ENCODE measurements at regions not wholly inside any gene's neighbourhood (a gene's known extent, or its start where the extent isn't known, plus 50 kb on each side); places are given as distances from the start of the nearest gene placed in this dataset.

DNA sequence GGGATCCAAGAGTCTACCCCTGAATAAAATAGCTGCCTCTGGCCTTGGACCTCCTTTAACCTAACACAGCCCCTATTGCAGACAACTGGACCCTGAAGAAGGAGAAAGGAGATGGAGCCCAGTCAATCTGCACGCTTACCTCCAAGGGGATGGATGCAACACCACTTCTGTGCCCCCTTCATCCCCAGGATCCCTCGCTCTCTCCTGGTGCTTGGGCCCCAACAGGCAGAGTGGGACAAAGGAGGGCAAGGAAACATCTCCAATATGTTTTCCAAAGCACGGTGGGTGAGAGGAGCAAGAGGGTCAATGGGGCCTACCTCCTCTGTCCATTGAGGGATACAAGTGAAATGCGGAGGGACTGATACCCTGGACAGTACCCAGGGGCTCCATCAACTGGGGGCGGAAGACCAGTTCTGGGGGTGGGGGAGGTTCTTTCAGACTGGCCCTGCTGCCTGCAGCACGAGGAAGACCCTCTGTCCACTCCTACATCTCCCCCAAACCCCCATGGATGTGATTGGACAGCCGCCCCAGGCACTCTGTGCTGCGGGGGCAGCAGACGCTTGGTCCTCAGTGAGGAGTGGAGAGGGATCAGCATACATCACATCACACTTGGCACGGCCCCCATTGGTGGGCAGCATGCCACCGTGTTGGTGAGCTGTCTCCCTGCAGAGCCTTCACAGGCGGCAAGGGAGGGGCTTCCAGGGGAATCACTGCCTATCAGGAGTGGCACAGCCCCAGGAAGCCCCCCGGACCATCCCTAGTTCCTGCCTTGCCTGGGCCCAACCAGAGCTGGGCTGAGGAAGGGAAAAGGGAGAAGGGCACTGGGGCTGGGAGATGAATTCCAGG lies 70.6 kb downstream of the MRPL14 start:
- no peaks in the 10 kb centered on the region for H3K79me2 ChIP-seq (ENCODE audit: control insufficient read depth, insufficient read depth, low read length, unreplicated experiment)
- no peak overlapping the region for H3K4me3 ChIP-seq (ENCODE audit: low read depth, low read length)
- H3K36me3 ChIP-seq (ENCODE audit: insufficient read depth, low read length), result no peaks in the 10 kb centered on the region
- H3K27me3 ChIP-seq (ENCODE audit: insufficient read depth, low read length), result no peaks in the 10 kb centered on the region
- peaks cover 87% of the 10 kb centered on the region for H3K4me1 ChIP-seq (ENCODE audit: control insufficient read depth, insufficient read depth, low read length, unreplicated experiment)
- H3K27ac ChIP-seq (ENCODE audit: low read depth, low read length), result peak overlapping the region; percentile 98
- no peak overlapping the region for H2AFZ ChIP-seq (ENCODE audit: low read length, unreplicated experiment)

DNA sequence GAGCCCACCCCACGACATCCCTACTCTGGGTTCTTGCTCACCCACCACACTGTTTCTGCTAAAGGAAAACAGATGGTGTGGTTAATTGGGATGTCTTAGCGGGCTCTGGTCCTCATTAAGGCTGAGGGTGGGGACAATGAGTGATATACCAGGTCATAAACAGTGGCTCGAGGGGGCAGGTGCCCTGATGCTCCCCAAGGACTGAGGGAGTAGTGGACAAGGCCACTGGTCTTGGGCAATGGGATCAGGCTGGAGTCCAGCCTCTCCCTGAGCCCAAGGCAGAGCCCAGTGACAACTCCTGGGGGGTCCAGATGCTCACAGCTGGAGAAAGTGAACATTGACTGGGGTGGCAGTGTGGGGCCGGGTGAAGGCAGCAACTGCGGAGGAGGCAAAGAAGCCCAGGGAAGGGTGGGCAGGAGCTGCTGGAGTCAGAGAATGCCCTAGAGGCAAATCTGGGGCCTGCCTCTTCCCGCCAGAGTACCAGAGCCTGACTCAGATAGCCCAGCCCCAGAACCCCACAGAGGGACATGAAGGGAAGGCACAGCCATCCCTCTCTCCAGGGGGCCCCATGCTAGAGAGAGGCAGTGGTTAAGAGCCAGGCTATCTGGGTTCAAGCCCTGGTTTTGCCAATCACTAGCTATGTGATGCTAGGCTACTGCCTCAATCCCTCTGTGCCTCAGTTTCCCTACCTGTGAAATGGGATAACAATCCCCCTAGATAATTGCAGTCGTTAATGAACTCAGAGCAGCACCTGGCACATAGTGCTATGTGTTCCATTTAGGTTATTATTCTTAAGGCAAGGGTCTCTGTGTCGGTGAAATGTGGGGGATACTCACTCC lies 72.3 kb downstream of the MRPL14 start:
- no peaks in the 10 kb centered on the region for H3K27me3 ChIP-seq (ENCODE audit: insufficient read depth, low read length)
- H3K27ac ChIP-seq (ENCODE audit: low read depth, low read length), result peak overlapping the region; percentile 87
- H2AFZ ChIP-seq (ENCODE audit: low read length, unreplicated experiment), result no peak overlapping the region
- no peaks in the 10 kb centered on the region for H3K36me3 ChIP-seq (ENCODE audit: insufficient read depth, low read length)
- H3K4me3 ChIP-seq (ENCODE audit: low read depth, low read length), result no peak overlapping the region
- H3K4me1 ChIP-seq (ENCODE audit: control insufficient read depth, insufficient read depth, low read length, unreplicated experiment), result peaks cover 89% of the 10 kb centered on the region
- no peaks in the 10 kb centered on the region for H3K79me2 ChIP-seq (ENCODE audit: control insufficient read depth, insufficient read depth, low read length, unreplicated experiment)

DNA sequence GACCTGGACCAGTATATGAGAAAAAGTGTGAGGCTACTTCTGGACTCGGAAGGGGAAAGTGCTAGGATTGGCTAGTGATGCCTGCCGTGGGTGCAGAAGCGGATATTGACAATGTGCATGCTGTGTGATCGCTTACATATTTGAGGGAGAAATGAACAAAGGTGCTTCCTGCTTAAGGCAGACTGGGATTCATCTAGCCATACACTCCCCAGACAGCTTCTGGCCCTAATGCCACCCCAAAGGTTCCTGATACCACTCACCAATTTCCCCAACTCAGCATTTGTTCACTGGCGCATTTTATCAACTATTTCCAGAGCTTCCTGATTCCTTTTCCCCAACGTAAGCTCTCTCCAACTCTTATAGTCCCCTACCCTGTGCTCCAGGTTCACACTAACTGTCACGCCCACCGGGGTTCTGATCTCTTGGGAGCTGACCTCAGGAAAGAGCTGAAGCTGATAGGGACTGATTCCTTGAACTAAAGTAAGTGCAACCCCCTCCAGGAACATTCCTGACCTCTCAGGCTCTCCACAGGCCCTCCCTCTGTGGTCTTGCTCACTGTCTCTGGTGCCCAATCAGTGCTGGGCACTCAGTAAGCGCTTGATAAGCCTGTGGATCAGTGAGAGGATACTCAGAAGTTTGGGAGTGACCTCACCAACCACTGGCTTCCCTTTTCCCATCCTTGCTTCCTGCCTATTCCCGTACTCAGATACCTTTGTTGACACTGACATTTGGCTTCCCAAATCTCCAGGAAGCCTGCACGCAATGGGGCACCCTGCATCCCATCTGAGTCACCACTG lies 73.3 kb downstream of the MRPL14 start:
- Histone ChIP-seq H3K4me3 (ENCODE audit: low read depth, low read length) (no peak overlapping the region), H2AFZ (ENCODE audit: low read length, unreplicated experiment) (no peak overlapping the region), H3K27me3 (ENCODE audit: insufficient read depth, low read length) (no peaks in the 10 kb centered on the region), H3K36me3 (ENCODE audit: insufficient read depth, low read length) (no peaks in the 10 kb centered on the region), H3K27ac (ENCODE audit: low read depth, low read length) (peak overlapping the region; percentile 87), H3K79me2 (ENCODE audit: control insufficient read depth, insufficient read depth, low read length, unreplicated experiment) (no peaks in the 10 kb centered on the region), H3K4me1 (ENCODE audit: control insufficient read depth, insufficient read depth, low read length, unreplicated experiment) (peaks cover 88% of the 10 kb centered on the region)

DNA sequence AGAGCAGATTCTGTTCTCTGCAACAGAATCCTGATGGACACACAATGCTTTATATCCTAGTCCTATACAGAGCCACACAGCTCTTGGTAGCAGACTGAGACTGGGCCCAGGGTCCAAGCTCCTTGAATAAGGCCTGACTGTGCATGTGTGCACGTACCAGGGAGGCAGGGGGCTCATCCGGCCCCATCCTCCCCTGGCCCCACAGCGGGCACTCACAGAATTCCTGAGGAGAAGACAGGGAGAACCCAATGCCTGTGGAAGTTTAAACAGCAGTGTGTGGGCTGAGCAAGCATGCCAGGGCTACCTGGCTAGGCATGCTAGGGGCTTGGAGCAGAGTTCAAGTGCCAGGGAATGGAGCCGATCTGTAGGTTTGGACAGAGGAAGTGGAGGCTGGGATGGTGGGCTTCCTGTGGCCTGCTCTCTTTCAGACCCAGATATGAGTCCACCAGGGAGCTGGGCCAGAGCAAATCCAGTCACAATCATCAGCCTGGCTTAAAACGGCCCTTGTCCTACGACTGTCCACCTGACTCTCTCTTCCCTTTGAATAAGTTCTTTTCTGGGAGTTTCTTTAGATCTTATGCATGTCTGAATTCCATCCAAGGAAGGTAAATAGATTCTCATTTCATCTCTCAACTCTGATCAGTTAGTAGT lies 74.0 kb downstream of the MRPL14 start:
- no peak overlapping the region for H3K4me3 ChIP-seq (ENCODE audit: low read depth, low read length)
- H3K27me3 ChIP-seq (ENCODE audit: insufficient read depth, low read length), result no peaks in the 10 kb centered on the region
- H2AFZ ChIP-seq (ENCODE audit: low read length, unreplicated experiment), result no peak overlapping the region
- H3K36me3 ChIP-seq (ENCODE audit: insufficient read depth, low read length), result no peaks in the 10 kb centered on the region
- peak overlapping the region; percentile 87 for H3K27ac ChIP-seq (ENCODE audit: low read depth, low read length)
- peaks cover 89% of the 10 kb centered on the region for H3K4me1 ChIP-seq (ENCODE audit: control insufficient read depth, insufficient read depth, low read length, unreplicated experiment)
- H3K79me2 ChIP-seq (ENCODE audit: control insufficient read depth, insufficient read depth, low read length, unreplicated experiment), result no peaks in the 10 kb centered on the region

DNA sequence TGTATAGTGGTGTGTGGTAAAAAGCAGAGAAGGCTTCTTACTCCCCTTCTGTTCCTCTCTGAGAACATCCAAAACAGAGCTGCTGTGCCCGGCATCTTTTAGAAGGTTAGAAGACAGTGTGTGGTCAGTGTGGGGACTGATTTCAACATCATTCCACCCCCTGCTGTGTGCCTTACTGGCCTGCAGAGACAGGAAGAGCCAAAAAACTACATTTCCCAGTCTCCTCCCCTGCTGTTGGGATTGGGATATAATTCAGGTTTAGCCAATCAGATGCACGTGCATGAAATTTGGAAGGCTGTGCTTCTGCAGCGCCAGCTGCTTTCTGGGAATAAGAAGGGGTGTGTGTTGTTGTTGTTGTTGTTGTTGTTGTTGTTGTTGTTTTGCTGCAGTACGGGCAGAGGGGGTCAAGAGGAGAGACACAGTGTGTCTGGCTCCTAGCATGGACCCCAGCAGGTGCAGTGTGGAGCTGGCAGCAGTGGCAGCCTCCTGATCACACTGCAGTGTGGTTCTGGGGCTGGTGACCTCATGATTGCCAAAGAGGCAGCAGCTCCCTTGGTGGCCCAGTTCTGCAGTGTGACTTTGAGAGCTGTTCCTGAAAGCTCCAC lies 74.7 kb downstream of the MRPL14 start:
- H3K4me1 ChIP-seq (ENCODE audit: control insufficient read depth, insufficient read depth, low read length, unreplicated experiment), result peaks cover 81% of the 10 kb centered on the region
- H3K27me3 ChIP-seq (ENCODE audit: insufficient read depth, low read length), result no peaks in the 10 kb centered on the region
- no peak overlapping the region for H2AFZ ChIP-seq (ENCODE audit: low read length, unreplicated experiment)
- H3K27ac ChIP-seq (ENCODE audit: low read depth, low read length), result peak overlapping the region; percentile 87
- no peak overlapping the region for H3K4me3 ChIP-seq (ENCODE audit: low read depth, low read length)
- H3K36me3 ChIP-seq (ENCODE audit: insufficient read depth, low read length), result no peaks in the 10 kb centered on the region
- H3K79me2 ChIP-seq (ENCODE audit: control insufficient read depth, insufficient read depth, low read length, unreplicated experiment), result no peaks in the 10 kb centered on the region

DNA sequence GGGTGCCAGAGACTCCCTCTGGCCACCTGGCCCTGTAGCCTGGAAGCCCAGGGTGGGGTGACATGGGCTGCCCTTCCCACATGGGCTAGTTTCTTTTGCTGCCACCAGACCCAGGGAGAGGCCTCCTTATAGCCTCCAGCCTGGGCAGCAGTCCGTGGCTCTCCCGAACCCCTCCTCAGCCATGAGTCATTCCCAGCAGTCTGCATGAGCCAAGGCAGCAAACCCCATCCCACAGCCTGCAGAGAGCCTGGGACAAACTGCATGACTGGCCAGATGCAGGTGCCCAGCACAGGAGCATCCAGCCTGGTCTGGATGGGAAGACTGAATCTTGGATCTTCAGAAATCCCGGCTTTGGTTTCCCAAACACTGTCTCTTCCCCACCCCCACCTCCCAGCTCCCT lies 75.7 kb downstream of the MRPL14 start:
- no peaks in the 10 kb centered on the region for H3K36me3 ChIP-seq (ENCODE audit: insufficient read depth, low read length)
- no peaks in the 10 kb centered on the region for H3K79me2 ChIP-seq (ENCODE audit: control insufficient read depth, insufficient read depth, low read length, unreplicated experiment)
- no peaks in the 10 kb centered on the region for H3K27me3 ChIP-seq (ENCODE audit: insufficient read depth, low read length)
- H3K4me3 ChIP-seq (ENCODE audit: low read depth, low read length), result no peak overlapping the region
- H3K4me1 ChIP-seq (ENCODE audit: control insufficient read depth, insufficient read depth, low read length, unreplicated experiment), result peaks cover 71% of the 10 kb centered on the region
- H2AFZ ChIP-seq (ENCODE audit: low read length, unreplicated experiment), result no peak overlapping the region
- H3K27ac ChIP-seq (ENCODE audit: low read depth, low read length), result peak overlapping the region; percentile 67

DNA sequence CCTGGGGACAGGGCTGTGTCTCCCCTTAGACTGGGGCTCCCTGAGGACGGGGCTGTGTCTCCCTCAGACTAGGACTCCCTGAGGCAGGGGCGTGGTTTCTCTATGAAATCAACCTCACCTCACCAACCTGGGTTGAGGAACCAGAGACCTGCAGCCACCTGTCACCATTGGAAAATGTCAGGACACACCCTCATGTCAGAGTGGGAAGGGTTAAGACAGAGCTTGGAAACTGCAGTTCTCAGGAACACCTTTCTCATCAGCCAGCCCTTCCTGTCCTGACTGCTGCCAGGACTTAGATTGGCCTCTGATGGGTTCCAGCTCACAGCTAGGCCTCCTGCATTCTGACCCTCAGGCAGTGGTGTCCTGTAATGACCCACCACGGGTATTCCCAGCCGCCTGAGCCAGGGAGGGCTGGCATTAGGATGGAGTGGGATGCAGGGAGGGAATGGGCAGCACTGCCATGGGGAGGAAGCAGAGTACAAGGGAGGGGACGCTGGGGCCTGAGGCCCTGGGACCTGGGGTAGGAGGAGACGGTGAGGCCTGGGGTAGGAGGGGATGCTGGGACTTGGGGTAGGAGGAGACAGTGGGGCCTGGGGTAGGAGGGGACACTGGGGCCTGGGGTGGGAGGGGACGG lies 76.3 kb downstream of the MRPL14 start:
- Histone ChIP-seq H3K27ac (ENCODE audit: low read depth, low read length) (peak overlapping the region; percentile 67), H3K79me2 (ENCODE audit: control insufficient read depth, insufficient read depth, low read length, unreplicated experiment) (no peaks in the 10 kb centered on the region), H3K4me1 (ENCODE audit: control insufficient read depth, insufficient read depth, low read length, unreplicated experiment) (peaks cover 69% of the 10 kb centered on the region), H3K27me3 (ENCODE audit: insufficient read depth, low read length) (no peaks in the 10 kb centered on the region), H3K36me3 (ENCODE audit: insufficient read depth, low read length) (no peaks in the 10 kb centered on the region), H2AFZ (ENCODE audit: low read length, unreplicated experiment) (no peak overlapping the region), H3K4me3 (ENCODE audit: low read depth, low read length) (no peak overlapping the region)

DNA sequence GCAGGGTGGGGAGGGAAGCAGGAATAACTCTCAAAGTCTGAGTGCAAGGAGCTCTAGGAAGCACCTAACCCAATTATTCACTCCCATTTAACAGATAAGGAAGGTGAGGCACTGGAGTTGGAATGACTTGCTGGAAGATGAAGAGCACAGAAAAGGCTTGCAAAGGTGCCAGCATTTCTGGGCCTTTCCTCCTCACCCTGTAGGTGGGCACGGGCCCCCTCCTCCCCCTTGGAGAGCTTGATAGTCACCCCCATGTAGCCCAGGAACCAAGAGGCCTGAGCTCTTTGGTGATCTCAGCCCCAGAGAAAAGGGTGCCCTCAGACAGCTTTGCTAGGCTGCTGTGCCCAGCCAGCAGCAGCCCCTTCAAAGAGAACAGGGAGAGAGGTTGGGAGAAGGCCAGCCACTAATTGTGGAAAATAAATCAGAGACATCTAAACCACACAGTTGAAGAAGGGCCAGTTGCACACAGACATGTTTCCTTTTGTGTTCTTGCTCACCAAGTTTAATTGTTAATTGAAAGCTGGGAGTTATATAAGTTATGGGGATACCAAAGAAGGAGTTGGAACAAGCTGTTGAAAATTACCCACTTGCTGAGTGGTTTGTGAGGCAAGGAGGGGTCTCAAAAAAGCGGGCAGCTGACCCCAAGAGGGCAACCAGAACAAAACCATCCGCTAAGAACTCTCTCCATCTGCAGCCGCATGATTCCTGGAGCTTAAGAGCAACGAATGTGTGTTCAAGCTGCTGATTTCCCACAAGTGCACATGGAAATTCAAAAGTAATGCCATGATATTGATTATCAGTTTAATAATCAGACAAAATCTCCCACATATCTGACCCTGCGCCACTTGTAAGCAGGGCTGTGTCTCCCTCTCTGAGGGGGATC lies 77.0 kb downstream of the MRPL14 start:
- Histone ChIP-seq H3K27me3 (ENCODE audit: insufficient read depth, low read length) (no peaks in the 10 kb centered on the region), H3K4me1 (ENCODE audit: control insufficient read depth, insufficient read depth, low read length, unreplicated experiment) (peaks cover 72% of the 10 kb centered on the region), H3K36me3 (ENCODE audit: insufficient read depth, low read length) (no peaks in the 10 kb centered on the region), H3K27ac (ENCODE audit: low read depth, low read length) (peak overlapping the region; percentile 67; the same call in 1 of the 2 replicates), H3K79me2 (ENCODE audit: control insufficient read depth, insufficient read depth, low read length, unreplicated experiment) (no peaks in the 10 kb centered on the region), H3K4me3 (ENCODE audit: low read depth, low read length) (no peak overlapping the region), H2AFZ (ENCODE audit: low read length, unreplicated experiment) (no peak overlapping the region)
